Skeletal muscle satellite cell (primary cell): ENCODE measurements at regions not wholly inside any gene's neighbourhood (a gene's known extent, or its start where the extent isn't known, plus 50 kb on each side); places are given as distances from the start of the nearest gene placed in this dataset. TPM values are rescaled to one million over a fixed set of nuclear protein-coding genes. Genes with fewer than 3 reads are reported as not detected.

Experiments used
- H3K27me3 ChIP-seq: 2 replicates; pipeline ENCODE4 v1.7.0; 2013; ENCODE audit warnings: low read length; ENCODE audit not compliant: control insufficient read depth, insufficient read depth
- H3K36me3 ChIP-seq: 2 replicates; pipeline ENCODE4 v1.7.0; 2013; ENCODE audit warnings: mild to moderate bottlenecking, control low read depth, low read length; ENCODE audit not compliant: insufficient read depth
- H3K4me1 ChIP-seq: 2 replicates; pipeline ENCODE4 v1.7.0; 2013; ENCODE audit warnings: low read length; ENCODE audit not compliant: control insufficient read depth, insufficient read depth
- H3K4me2 ChIP-seq: 2 replicates; pipeline ENCODE4 v1.7.0; 2013; ENCODE audit warnings: mild to moderate bottlenecking, low read length
- H3K4me3 ChIP-seq: 2 replicates; pipeline ENCODE4 v1.7.0; 2013; ENCODE audit warnings: low read length
- H3K9ac ChIP-seq: 2 replicates; pipeline ENCODE4 v1.7.0; 2013; ENCODE audit warnings: mild to moderate bottlenecking, low read depth, low read length, moderate library complexity
- H3K9me3 ChIP-seq: replicated peaks from 2 replicates; pipeline ENCODE4 v1.7.0; 2013; ENCODE audit warnings: mild to moderate bottlenecking, control low read depth, low read length
- small RNA-seq: library from RNA; depleted of rRNA; stranded (forward); fragments of <200 nt; gene quantifications from one replicate; pipeline ENCODE3, GENCODE V24; 2012

DNA sequence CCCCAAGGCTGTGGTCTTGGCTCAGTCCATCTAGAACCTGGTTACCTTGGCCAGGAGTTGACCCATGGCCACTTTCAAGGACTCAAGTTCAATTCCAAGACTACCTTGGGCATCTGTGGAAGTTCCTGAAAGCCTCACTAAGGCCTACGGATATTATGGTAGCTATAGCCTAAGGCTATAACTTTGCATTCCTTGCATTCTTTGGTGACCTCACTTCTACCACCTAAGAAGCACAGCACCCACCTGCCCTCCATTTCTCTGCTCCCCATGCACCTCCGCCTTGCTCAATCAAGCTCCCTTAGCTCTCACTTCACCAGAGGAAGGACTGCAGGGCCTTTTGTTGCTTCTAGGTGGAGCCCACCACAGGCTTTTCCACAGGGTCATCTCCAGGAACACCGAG lies 50.3 kb upstream of the GALNT18 start:
- no peak overlapping the region for H3K4me3 ChIP-seq
- H3K27me3 ChIP-seq: peaks cover 71% of the 10 kb centered on the region

More for the DNA sequence above, 50.3 kb upstream of the GALNT18 start:
- Histone ChIP-seq H3K36me3 (no peaks in the 10 kb centered on the region), H3K9me3 (peaks cover 5% of the 10 kb centered on the region), H3K4me1 (no peaks in the 10 kb centered on the region), H3K9ac (no peak overlapping the region), H3K4me2 (no peak overlapping the region)

Small RNAs in the stretch of these regions (small RNA-seq; reads per million reads assigned to genes)
- not detected for gene MIR8070
